HEK293 (cell line): ENCODE measurements at regions not wholly inside any gene's neighbourhood (a gene's known extent, or its start where the extent isn't known, plus 50 kb on each side); places are given as distances from the start of the nearest gene placed in this dataset.

ENCODE experiments used
- CTCF ChIA-PET: fragments of 350-600 bp; formaldehyde crosslinking; extraction: SDS; loops from one replicate; lab custom pipeline; 2021; ENCODE audit warnings: antibody characterized with exemption; lab: Yijun Ruan, JAX
- POLR2A ChIA-PET: fragments of 300-600 bp; formaldehyde crosslinking; extraction: SDS; loops from one replicate; lab custom pipeline; 2020; ENCODE audit warnings: antibody characterized with exemption, inconsistent platforms; lab: Yijun Ruan, JAX
- H3K27ac ChIP-seq: fragments of 200-500 bp; sonication (Bioruptor generic); 2 replicates; pipeline ENCODE4 v1.5.1; 2014; ENCODE audit warnings: low read depth, low read length, control low read depth, inconsistent platforms; ENCODE audit errors: extremely low read depth
- H3K36me3 ChIP-seq, 2 experiments: fragments of 200-500 bp in 1 of 2; sonication (Bioruptor generic) in 1 of 2; 1 replicate in 1 of 2; 2 replicates in 1 of 2; pipeline ENCODE4 v1.5.1; 2014 to 2017; ENCODE audit warnings: inconsistent platforms in 2 of 2, low read length in 2 of 2; ENCODE audit not compliant: control insufficient read depth in 2 of 2, insufficient read depth in 1 of 2
- H3K4me1 ChIP-seq: fragments of 200-500 bp; sonication (Bioruptor generic); 2 replicates; pipeline ENCODE4 v1.5.1; 2014; ENCODE audit warnings: mild to moderate bottlenecking, low read length, inconsistent platforms; ENCODE audit not compliant: control insufficient read depth, insufficient read depth
- H3K4me3 ChIP-seq: 2 replicates; pipeline ENCODE4 v1.5.1; 2011; ENCODE audit warnings: low read depth, mild to moderate bottlenecking, control low read depth, low read length, moderate library complexity
- H3K9me3 ChIP-seq: fragments of 200-500 bp; sonication (Bioruptor generic); 2 replicates; pipeline ENCODE4 v1.5.1; 2014; ENCODE audit warnings: low read depth, low read length, inconsistent platforms; ENCODE audit not compliant: control insufficient read depth, insufficient read depth
- GFI1B ChIP-seq: fragments of 450-650 bp; formaldehyde crosslinking; IDR thresholded peaks from 2 replicates; pipeline ENCODE4 v1.5.1; 2016; ENCODE audit warnings: missing biosample characterization, missing genetic modification characterization
- GLIS1 ChIP-seq: fragments of 450-650 bp; formaldehyde crosslinking; IDR thresholded peaks from 2 replicates; pipeline ENCODE4 v1.5.1; 2016; ENCODE audit warnings: missing biosample characterization, missing genetic modification characterization
- HOXC10 ChIP-seq: sonication (generic); formaldehyde crosslinking; IDR thresholded peaks from 2 replicates; pipeline ENCODE4 v1.8.1; 2023; ENCODE audit warnings: mild to moderate bottlenecking, missing genetic modification reagents
- IKZF3 ChIP-seq: fragments of 450-650 bp; IDR thresholded peaks from 2 replicates; pipeline ENCODE4 v1.5.0; 2018; ENCODE audit warnings: missing biosample characterization, mild to moderate bottlenecking, missing genetic modification characterization, moderate library complexity
- KLF10 ChIP-seq: fragments of 450-650 bp; IDR thresholded peaks from 2 replicates; pipeline ENCODE4 v1.5.1; 2018; ENCODE audit warnings: missing biosample characterization, mild to moderate bottlenecking, missing genetic modification characterization
- MYNN ChIP-seq: fragments of 450-650 bp; formaldehyde crosslinking; IDR thresholded peaks from 2 replicates; pipeline ENCODE4 v1.5.1; 2016; ENCODE audit warnings: missing biosample characterization, missing genetic modification characterization, borderline replicate concordance
- PRDM1 ChIP-seq: fragments of 450-650 bp; formaldehyde crosslinking; IDR thresholded peaks from 2 replicates; pipeline ENCODE4; 2016; ENCODE audit warnings: missing biosample characterization, missing genetic modification characterization
- SCRT1 ChIP-seq: fragments of 450-650 bp; formaldehyde crosslinking; IDR thresholded peaks from 2 replicates; pipeline ENCODE4 v1.5.1; 2016; ENCODE audit warnings: missing biosample characterization, missing genetic modification characterization, borderline replicate concordance
- SETDB1 ChIP-seq: IDR thresholded peaks from one replicate; pipeline ENCODE4 v1.6.1; 2017; ENCODE audit warnings: mild to moderate bottlenecking, low read length, moderate library complexity, mixed read lengths; ENCODE audit not compliant: insufficient read length
- ZFP41 ChIP-seq: fragments of 450-650 bp; formaldehyde crosslinking; IDR thresholded peaks from 2 replicates; pipeline ENCODE4 v1.5.1; 2016; ENCODE audit warnings: missing biosample characterization, missing genetic modification characterization, borderline replicate concordance
- ZNF112 ChIP-seq: fragments of 450-650 bp; formaldehyde crosslinking; IDR thresholded peaks from 2 replicates; pipeline ENCODE4 v1.5.0; 2017; ENCODE audit warnings: missing biosample characterization, missing genetic modification characterization
- ZNF155 ChIP-seq: fragments of 450-650 bp; formaldehyde crosslinking; IDR thresholded peaks from 2 replicates; pipeline ENCODE4 v1.5.1; 2016; ENCODE audit warnings: missing biosample characterization, missing genetic modification characterization
- ZNF169 ChIP-seq: fragments of 450-650 bp; formaldehyde crosslinking; IDR thresholded peaks from 2 replicates; pipeline ENCODE4 v1.5.1; 2016; ENCODE audit warnings: missing biosample characterization, missing genetic modification characterization
- ZNF174 ChIP-seq: fragments of 450-650 bp; formaldehyde crosslinking; IDR thresholded peaks from 2 replicates; pipeline ENCODE4 v1.5.0; 2017; ENCODE audit warnings: missing biosample characterization, mild to moderate bottlenecking, missing genetic modification characterization
- ZNF211 ChIP-seq: fragments of 450-650 bp; formaldehyde crosslinking; IDR thresholded peaks from 2 replicates; pipeline ENCODE4 v1.5.1; 2016; ENCODE audit warnings: low read depth, missing biosample characterization, missing genetic modification characterization
- ZNF341 ChIP-seq: fragments of 450-650 bp; formaldehyde crosslinking; IDR thresholded peaks from 2 replicates; pipeline ENCODE4; 2016; ENCODE audit warnings: low read depth, missing biosample characterization, missing genetic modification characterization
- ZNF354C ChIP-seq: fragments of 450-650 bp; formaldehyde crosslinking; IDR thresholded peaks from 2 replicates; pipeline ENCODE4 v1.5.1; 2016; ENCODE audit warnings: missing biosample characterization, missing genetic modification characterization, low read depth, borderline replicate concordance
- ZNF473 ChIP-seq: fragments of 450-650 bp; formaldehyde crosslinking; IDR thresholded peaks from 2 replicates; pipeline ENCODE4 v1.5.1; 2017; ENCODE audit warnings: missing biosample characterization, missing genetic modification characterization
- ZNF529 ChIP-seq: fragments of 450-650 bp; formaldehyde crosslinking; IDR thresholded peaks from 2 replicates; pipeline ENCODE4 v1.5.1; 2017; ENCODE audit warnings: missing genetic modification characterization, missing biosample characterization; ENCODE audit not compliant: insufficient replicate concordance
- ZNF549 ChIP-seq: fragments of 450-650 bp; IDR thresholded peaks from 2 replicates; pipeline ENCODE4 v1.5.1; 2018; ENCODE audit warnings: missing biosample characterization, missing genetic modification characterization, mild to moderate bottlenecking, inconsistent platforms, moderate library complexity
- ZNF561 ChIP-seq: fragments of 450-650 bp; IDR thresholded peaks from 2 replicates; pipeline ENCODE4 v1.5.1; 2018; ENCODE audit warnings: missing biosample characterization, missing genetic modification characterization, borderline replicate concordance
- ZNF623 ChIP-seq: fragments of 450-650 bp; formaldehyde crosslinking; IDR thresholded peaks from 2 replicates; pipeline ENCODE4 v1.5.1; 2016; ENCODE audit warnings: missing biosample characterization, missing genetic modification characterization
- ZNF624 ChIP-seq: fragments of 450-650 bp; formaldehyde crosslinking; IDR thresholded peaks from 2 replicates; pipeline ENCODE4 v1.5.1; 2017; ENCODE audit warnings: missing biosample characterization, missing genetic modification characterization
- ZNF626 ChIP-seq: fragments of 450-650 bp; sonication (Bioruptor Pico); formaldehyde crosslinking; IDR thresholded peaks from 2 replicates; pipeline ENCODE4 v1.5.1; 2018; ENCODE audit warnings: missing biosample characterization, missing genetic modification characterization, inconsistent platforms
- ZNF76 ChIP-seq: fragments of 450-650 bp; formaldehyde crosslinking; IDR thresholded peaks from 2 replicates; pipeline ENCODE4; 2016; ENCODE audit warnings: low read depth, missing biosample characterization, missing genetic modification characterization, borderline replicate concordance
- TF ChIP-seq, protein P1 (sequence below): fragments of 450-650 bp; formaldehyde crosslinking; IDR thresholded peaks from 2 replicates; pipeline ENCODE4 v1.5.1; 2016; ENCODE audit warnings: missing biosample characterization, missing genetic modification characterization
- TF ChIP-seq, protein P2 (sequence below): fragments of 450-650 bp; formaldehyde crosslinking; IDR thresholded peaks from 2 replicates; pipeline ENCODE4 v1.5.1; 2016; ENCODE audit warnings: missing biosample characterization, missing genetic modification characterization
- TF ChIP-seq, protein P3 (sequence below): fragments of 450-650 bp; formaldehyde crosslinking; IDR thresholded peaks from 2 replicates; pipeline ENCODE4 v1.5.1; 2016; ENCODE audit warnings: missing biosample characterization, missing genetic modification characterization, borderline replicate concordance
- TF ChIP-seq, protein P4 (sequence below): fragments of 450-650 bp; formaldehyde crosslinking; optimal IDR thresholded peaks from 2 replicates; pipeline ENCODE3; 2016; ENCODE audit warnings: missing biosample characterization, mild to moderate bottlenecking, missing genetic modification characterization

DNA sequence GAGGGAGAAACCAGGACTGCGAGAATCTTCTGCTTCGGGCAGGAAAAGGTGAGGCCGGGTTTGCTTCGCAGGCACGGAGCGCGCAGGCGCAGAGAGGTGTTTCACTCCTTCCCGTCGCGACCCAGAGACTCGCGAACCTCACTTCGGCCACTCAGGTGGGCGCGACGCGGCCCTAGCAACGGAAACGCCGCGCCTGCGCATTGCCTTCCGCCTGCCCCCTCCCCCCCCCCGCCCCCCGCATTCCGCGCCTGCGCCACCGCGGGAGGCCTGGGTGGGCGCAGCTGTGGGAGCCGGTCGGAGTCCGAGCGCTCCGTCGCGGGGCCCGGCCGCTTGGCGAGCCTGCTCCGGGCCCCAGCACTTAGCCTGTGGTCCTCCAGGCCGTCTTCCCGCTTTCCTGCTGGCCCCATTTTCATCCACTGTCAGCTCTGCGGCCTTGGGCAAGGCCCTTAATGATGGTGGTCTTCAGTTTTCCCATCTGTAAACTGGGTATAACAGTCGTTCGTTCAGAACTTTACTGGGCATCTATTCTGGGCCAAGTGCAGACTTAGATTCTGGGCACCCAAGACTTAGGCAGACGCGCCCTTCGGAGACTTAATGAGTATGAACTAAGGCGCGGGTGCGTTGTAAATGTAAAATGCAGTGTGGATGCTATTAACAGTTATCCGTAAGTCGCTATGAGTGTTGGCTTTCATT, 62.1 kb upstream of the ACKR3 start:
- Histone ChIP-seq H3K27ac (no peak overlapping the region), H3K4me1 (no peaks in the 10 kb centered on the region), H3K36me3 (no peaks in the 10 kb centered on the region), H3K4me3 (peak overlapping the region; percentile 12), H3K9me3 (no peaks in the 10 kb centered on the region)
- ChIA-PET POLR2A (no interaction called here), CTCF (interaction anchor here (0.6 kb wide), 1 partner anchor 20 kb away, joined by 3 read pairs; no protein-coding TSS in a partner anchor)
- TF ChIP-seq ZNF155 (tag by site-specific recombination) (no peak), ZNF112 (tag by site-specific recombination) (no peak), ZNF624 (tag by site-specific recombination) (no peak), ZNF561 (tag by site-specific recombination) (no peak), GFI1B (tag by site-specific recombination) (no peak), ZNF473 (tag by site-specific recombination) (no peak), ZNF626 (tag by site-specific recombination) (no peak), ZNF549 (tag by site-specific recombination) (no peak), ZFP41 (tag by site-specific recombination) (no peak), MYNN (tag by site-specific recombination) (no peak), ZNF169 (tag by site-specific recombination) (no peak), ZNF354C (no peak), ZNF341 (tag by site-specific recombination) (no peak), SETDB1 (no peak), ZNF623 (no peak), IKZF3 (no peak), ZNF174 (tag by site-specific recombination) (no peak)
- TF ChIP-seq, protein P1, sequence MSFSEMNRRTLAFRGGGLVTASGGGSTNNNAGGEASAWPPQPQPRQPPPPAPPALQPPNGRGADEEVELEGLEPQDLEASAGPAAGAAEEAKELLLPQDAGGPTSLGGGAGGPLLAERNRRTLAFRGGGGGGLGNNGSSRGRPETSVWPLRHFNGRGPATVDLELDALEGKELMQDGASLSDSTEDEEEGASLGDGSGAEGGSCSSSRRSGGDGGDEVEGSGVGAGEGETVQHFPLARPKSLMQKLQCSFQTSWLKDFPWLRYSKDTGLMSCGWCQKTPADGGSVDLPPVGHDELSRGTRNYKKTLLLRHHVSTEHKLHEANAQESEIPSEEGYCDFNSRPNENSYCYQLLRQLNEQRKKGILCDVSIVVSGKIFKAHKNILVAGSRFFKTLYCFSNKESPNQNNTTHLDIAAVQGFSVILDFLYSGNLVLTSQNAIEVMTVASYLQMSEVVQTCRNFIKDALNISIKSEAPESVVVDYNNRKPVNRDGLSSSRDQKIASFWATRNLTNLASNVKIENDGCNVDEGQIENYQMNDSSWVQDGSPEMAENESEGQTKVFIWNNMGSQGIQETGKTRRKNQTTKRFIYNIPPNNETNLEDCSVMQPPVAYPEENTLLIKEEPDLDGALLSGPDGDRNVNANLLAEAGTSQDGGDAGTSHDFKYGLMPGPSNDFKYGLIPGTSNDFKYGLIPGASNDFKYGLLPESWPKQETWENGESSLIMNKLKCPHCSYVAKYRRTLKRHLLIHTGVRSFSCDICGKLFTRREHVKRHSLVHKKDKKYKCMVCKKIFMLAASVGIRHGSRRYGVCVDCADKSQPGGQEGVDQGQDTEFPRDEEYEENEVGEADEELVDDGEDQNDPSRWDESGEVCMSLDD (tag by site-specific recombination): no peak
- TF ChIP-seq, protein P2, sequence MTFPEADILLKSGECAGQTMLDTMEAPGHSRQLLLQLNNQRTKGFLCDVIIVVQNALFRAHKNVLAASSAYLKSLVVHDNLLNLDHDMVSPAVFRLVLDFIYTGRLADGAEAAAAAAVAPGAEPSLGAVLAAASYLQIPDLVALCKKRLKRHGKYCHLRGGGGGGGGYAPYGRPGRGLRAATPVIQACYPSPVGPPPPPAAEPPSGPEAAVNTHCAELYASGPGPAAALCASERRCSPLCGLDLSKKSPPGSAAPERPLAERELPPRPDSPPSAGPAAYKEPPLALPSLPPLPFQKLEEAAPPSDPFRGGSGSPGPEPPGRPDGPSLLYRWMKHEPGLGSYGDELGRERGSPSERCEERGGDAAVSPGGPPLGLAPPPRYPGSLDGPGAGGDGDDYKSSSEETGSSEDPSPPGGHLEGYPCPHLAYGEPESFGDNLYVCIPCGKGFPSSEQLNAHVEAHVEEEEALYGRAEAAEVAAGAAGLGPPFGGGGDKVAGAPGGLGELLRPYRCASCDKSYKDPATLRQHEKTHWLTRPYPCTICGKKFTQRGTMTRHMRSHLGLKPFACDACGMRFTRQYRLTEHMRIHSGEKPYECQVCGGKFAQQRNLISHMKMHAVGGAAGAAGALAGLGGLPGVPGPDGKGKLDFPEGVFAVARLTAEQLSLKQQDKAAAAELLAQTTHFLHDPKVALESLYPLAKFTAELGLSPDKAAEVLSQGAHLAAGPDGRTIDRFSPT (tag by site-specific recombination): no peak

DNA sequence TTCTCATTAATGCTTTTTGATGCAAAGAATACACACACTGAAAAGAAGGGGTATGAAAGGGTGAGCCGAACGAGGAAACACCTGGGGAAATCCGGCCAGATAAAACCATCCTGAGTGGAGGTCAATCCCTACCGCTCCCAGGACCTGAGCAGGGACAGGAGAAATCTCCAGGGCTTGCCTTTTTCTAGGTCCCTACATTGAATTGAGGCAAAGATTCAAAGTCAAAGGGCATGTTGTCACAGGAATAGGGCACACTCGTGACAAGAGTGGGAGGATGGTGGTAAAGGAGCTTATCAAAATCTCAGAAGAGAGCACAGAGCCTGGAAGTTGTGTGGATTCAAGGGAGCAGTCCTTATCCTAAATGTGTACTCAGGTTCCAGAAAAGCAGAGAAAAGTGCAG, 61.2 kb upstream of the ACKR3 start:
- ChIA-PET CTCF (interaction anchor here (0.7 kb wide), 2 partner anchors 34 to 64 kb away, joined by 3 to 4 read pairs; no protein-coding TSS in a partner anchor), POLR2A (no interaction called here)
- H3K4me3 ChIP-seq: no peak overlapping the region
- H3K36me3 ChIP-seq: no peaks in the 10 kb centered on the region
- H3K9me3 ChIP-seq: no peaks in the 10 kb centered on the region
- no peak overlapping the region for H3K27ac ChIP-seq
- H3K4me1 ChIP-seq: no peaks in the 10 kb centered on the region
- no peak for TF ChIP-seq ZNF76 (tag by site-specific recombination)
- no peak for TF ChIP-seq SCRT1 (tag by site-specific recombination)
- TF ChIP-seq ZNF341 (tag by site-specific recombination): no peak
- no peak for TF ChIP-seq KLF10
- no peak for TF ChIP-seq HOXC10 (CRISPR knock-in tag)
- no peak for TF ChIP-seq ZNF626 (tag by site-specific recombination)
- TF ChIP-seq PRDM1 (tag by site-specific recombination): no peak
- TF ChIP-seq GLIS1: no peak
- TF ChIP-seq, protein P3, sequence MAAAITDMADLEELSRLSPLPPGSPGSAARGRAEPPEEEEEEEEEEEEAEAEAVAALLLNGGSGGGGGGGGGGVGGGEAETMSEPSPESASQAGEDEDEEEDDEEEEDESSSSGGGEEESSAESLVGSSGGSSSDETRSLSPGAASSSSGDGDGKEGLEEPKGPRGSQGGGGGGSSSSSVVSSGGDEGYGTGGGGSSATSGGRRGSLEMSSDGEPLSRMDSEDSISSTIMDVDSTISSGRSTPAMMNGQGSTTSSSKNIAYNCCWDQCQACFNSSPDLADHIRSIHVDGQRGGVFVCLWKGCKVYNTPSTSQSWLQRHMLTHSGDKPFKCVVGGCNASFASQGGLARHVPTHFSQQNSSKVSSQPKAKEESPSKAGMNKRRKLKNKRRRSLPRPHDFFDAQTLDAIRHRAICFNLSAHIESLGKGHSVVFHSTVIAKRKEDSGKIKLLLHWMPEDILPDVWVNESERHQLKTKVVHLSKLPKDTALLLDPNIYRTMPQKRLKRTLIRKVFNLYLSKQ (tag by site-specific recombination): no peak
- TF ChIP-seq, protein P4, sequence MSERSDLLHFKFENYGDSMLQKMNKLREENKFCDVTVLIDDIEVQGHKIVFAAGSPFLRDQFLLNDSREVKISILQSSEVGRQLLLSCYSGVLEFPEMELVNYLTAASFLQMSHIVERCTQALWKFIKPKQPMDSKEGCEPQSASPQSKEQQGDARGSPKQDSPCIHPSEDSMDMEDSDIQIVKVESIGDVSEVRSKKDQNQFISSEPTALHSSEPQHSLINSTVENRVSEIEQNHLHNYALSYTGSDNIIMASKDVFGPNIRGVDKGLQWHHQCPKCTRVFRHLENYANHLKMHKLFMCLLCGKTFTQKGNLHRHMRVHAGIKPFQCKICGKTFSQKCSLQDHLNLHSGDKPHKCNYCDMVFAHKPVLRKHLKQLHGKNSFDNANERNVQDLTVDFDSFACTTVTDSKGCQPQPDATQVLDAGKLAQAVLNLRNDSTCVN (tag by site-specific recombination): no peak
- TF ChIP-seq ZNF529: no peak
- TF ChIP-seq ZNF211 (tag by site-specific recombination): no peak
